SH-SY5Y (cell line): ENCODE measurements at regions not wholly inside any gene's neighbourhood (a gene's known extent, or its start where the extent isn't known, plus 50 kb on each side); places are given as distances from the start of the nearest gene placed in this dataset.

Source experiments
- GATA2 ChIP-seq: IDR thresholded peaks from 2 replicates; pipeline ENCODE4 v1.6.1; 2011; ENCODE audit warnings: mild to moderate bottlenecking, low read depth, low read length
- GATA3 ChIP-seq: IDR thresholded peaks from 2 replicates; pipeline ENCODE4 v1.6.1; 2011; ENCODE audit warnings: low read depth, mild to moderate bottlenecking, low read length, moderate library complexity

GRCh38 chr3:77873598-77873997 is 833.7 kb downstream of the ROBO2 start:
- TF ChIP-seq GATA3 (no peak), GATA2 (no peak)
